HG03108 (cell line): ENCODE measurements at regions not wholly inside any gene's neighbourhood (a gene's known extent, or its start where the extent isn't known, plus 50 kb on each side); places are given as distances from the start of the nearest gene placed in this dataset.

ENCODE experiments used
- ATAC-seq: cut with Tn5 transposase; IDR thresholded peaks from one replicate; pipeline ENCODE4 v1.9.1; 2021; ENCODE audit warnings: moderate library complexity; ENCODE audit not compliant: unreplicated experiment

- no peak for ATAC-seq
Observed at GRCh38 chr5:34501016-34501415, 155.1 kb upstream of the RAI14 start.

GRCh38 chr5:34501840-34502239 lies 154.3 kb upstream of the RAI14 start:
- ATAC-seq, result no peak

GRCh38 chr5:34502581-34502980 lies 153.5 kb upstream of the RAI14 start:
- no peak for ATAC-seq

GRCh38 chr5:34503379-34504253 lies 152.5 kb upstream of the RAI14 start:
- no peak for ATAC-seq

GRCh38 chr5:34504967-34505366 lies 151.2 kb upstream of the RAI14 start:
- no peak for ATAC-seq

- ATAC-seq, result no peak
Observed at GRCh38 chr5:34505731-34506130, 150.4 kb upstream of the RAI14 start.

GRCh38 chr5:34507933-34508332 lies 148.2 kb upstream of the RAI14 start:
- no peak for ATAC-seq

- no peak for ATAC-seq
Observed at GRCh38 chr5:34509392-34509791, 146.7 kb upstream of the RAI14 start.

GRCh38 chr5:34510002-34510401 lies 146.1 kb upstream of the RAI14 start:
- ATAC-seq, result no peak

GRCh38 chr5:34511063-34511462 lies 145.1 kb upstream of the RAI14 start:
- no peak for ATAC-seq

- no peak for ATAC-seq
Observed at GRCh38 chr5:34511481-34511880, 144.6 kb upstream of the RAI14 start.

- no peak for ATAC-seq
Observed at GRCh38 chr5:34511915-34512314, 144.2 kb upstream of the RAI14 start.

GRCh38 chr5:34516166-34516565 lies 140.0 kb upstream of the RAI14 start:
- no peak for ATAC-seq

GRCh38 chr5:34516686-34517085 lies 139.4 kb upstream of the RAI14 start:
- no peak for ATAC-seq

- ATAC-seq, result no peak
Observed at GRCh38 chr5:34517249-34517648, 138.9 kb upstream of the RAI14 start.

- ATAC-seq, result no peak
Observed at GRCh38 chr5:34519489-34520220, 136.5 kb upstream of the RAI14 start.

GRCh38 chr5:34521628-34522290 lies 134.4 kb upstream of the RAI14 start:
- no peak for ATAC-seq

GRCh38 chr5:34522599-34523386 lies 133.3 kb upstream of the RAI14 start:
- ATAC-seq, result no peak

GRCh38 chr5:34523387-34523726 lies 132.8 kb upstream of the RAI14 start:
- ATAC-seq, result no peak

- no peak for ATAC-seq
Observed at GRCh38 chr5:34524123-34524522, 132.0 kb upstream of the RAI14 start.

- no peak for ATAC-seq
Observed at GRCh38 chr5:34525761-34526160, 130.4 kb upstream of the RAI14 start.
